Stimulated activated CD8-positive, alpha-beta memory T cell treated with anti-CD3 and anti-CD28 coated beads, Interleukin-7, amount 100 ng/mL, for 48 hours (primary cell): ENCODE measurements at regions not wholly inside any gene's neighbourhood (a gene's known extent, or its start where the extent isn't known, plus 50 kb on each side); places are given as distances from the start of the nearest gene placed in this dataset.
"Not testable (repeated sequence)": the region's sequence is repeated elsewhere in the genome, so short reads cannot be mapped to it uniquely, and the experiment has no call there.

Experiments used
- DNase-seq, 2 donors: peaks; one replicate each; pipeline ENCODE4 v3.0.0-alpha.2; 2020; ENCODE audit warnings: low read depth in 1 of 2; ENCODE audit errors: extremely low read depth in 1 of 2

GRCh38 chr18:78240101-78240500, 739.5 kb upstream of the SALL3 start:
- no peak for DNase-seq

GRCh38 chr18:78240627-78241252, 738.9 kb upstream of the SALL3 start:
- no peak for DNase-seq

GRCh38 chr18:78241535-78242253, 737.9 kb upstream of the SALL3 start:
- DNase-seq, result no peak

GRCh38 chr18:78242254-78242643, 737.4 kb upstream of the SALL3 start:
- DNase-seq, result no peak

- no peak for DNase-seq
These were observed 736.8 kb upstream of the SALL3 start for GRCh38 chr18:78242806-78243205.

GRCh38 chr18:78244779-78245178, 734.8 kb upstream of the SALL3 start:
- no peak for DNase-seq

GRCh38 chr18:78245451-78245850, 734.2 kb upstream of the SALL3 start:
- no peak for DNase-seq

GRCh38 chr18:78246050-78246449, 733.6 kb upstream of the SALL3 start:
- DNase-seq, result no peak

GRCh38 chr18:78246588-78246987, 733.0 kb upstream of the SALL3 start:
- DNase-seq, result no peak

- no peak for DNase-seq
These were observed 731.9 kb upstream of the SALL3 start for GRCh38 chr18:78247615-78248289.

- DNase-seq, result no peak
These were observed 724.6 kb upstream of the SALL3 start for GRCh38 chr18:78255013-78255412.

- no peak for DNase-seq
These were observed 711.2 kb upstream of the SALL3 start for GRCh38 chr18:78268226-78268988.

- DNase-seq, result no peak
These were observed 707.8 kb upstream of the SALL3 start for GRCh38 chr18:78271790-78272189.

GRCh38 chr18:78273876-78274275, 705.7 kb upstream of the SALL3 start:
- no peak for DNase-seq

- DNase-seq, result not testable (repeated sequence)
These were observed 696.2 kb upstream of the SALL3 start for GRCh38 chr18:78283425-78283824.

GRCh38 chr18:78292618-78293380, 686.8 kb upstream of the SALL3 start:
- DNase-seq, result no peak

GRCh38 chr18:78293540-78293939, 686.1 kb upstream of the SALL3 start:
- no peak for DNase-seq

GRCh38 chr18:78293940-78294541, 685.6 kb upstream of the SALL3 start:
- DNase-seq, result no peak

GRCh38 chr18:78295262-78295661, 684.4 kb upstream of the SALL3 start:
- DNase-seq, result no peak

- no peak for DNase-seq
These were observed 683.5 kb upstream of the SALL3 start for GRCh38 chr18:78296166-78296565.
